Neural progenitor cell (in vitro differentiated cells): ENCODE measurements at regions not wholly inside any gene's neighbourhood (a gene's known extent, or its start where the extent isn't known, plus 50 kb on each side); places are given as distances from the start of the nearest gene placed in this dataset.

Experiments
- EZH2 ChIP-seq: fragments of 200-600 bp; sonication (generic); IDR thresholded peaks from 2 replicates; pipeline ENCODE4 v1.6.1; 2017; ENCODE audit warnings: antibody characterized with exemption, mild to moderate bottlenecking, moderate library complexity
- EZH2phosphoT487 ChIP-seq: fragments of 200-600 bp; sonication (generic); IDR thresholded peaks from 2 replicates; pipeline ENCODE4 v1.6.1; 2017; ENCODE audit warnings: antibody characterized with exemption
- TF ChIP-seq, protein P1 (sequence below): fragments of 200-600 bp; sonication (generic); IDR thresholded peaks from 2 replicates; pipeline ENCODE4 v1.5.1; 2017; ENCODE audit warnings: antibody characterized with exemption, mild to moderate bottlenecking

DNA sequence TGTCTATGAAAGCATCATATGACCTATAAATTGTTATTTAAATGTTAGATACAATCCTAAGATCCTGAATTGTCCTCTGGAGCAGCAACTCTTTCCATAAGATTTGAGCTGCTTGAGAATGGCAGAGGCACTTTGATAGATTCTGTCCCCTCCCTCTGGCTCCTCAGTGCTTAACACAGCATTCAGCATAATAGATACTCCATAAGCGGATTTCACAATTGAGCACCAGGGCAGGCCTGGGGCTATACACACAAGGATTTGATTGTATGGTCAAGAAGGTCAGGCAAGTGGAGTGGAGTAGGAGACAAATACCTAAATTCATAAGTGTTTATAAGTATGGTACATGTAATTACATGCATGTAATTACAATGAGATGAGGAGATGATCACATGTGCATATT lies 96.3 kb downstream of the FOXD1 start:
- TF ChIP-seq, protein P1, sequence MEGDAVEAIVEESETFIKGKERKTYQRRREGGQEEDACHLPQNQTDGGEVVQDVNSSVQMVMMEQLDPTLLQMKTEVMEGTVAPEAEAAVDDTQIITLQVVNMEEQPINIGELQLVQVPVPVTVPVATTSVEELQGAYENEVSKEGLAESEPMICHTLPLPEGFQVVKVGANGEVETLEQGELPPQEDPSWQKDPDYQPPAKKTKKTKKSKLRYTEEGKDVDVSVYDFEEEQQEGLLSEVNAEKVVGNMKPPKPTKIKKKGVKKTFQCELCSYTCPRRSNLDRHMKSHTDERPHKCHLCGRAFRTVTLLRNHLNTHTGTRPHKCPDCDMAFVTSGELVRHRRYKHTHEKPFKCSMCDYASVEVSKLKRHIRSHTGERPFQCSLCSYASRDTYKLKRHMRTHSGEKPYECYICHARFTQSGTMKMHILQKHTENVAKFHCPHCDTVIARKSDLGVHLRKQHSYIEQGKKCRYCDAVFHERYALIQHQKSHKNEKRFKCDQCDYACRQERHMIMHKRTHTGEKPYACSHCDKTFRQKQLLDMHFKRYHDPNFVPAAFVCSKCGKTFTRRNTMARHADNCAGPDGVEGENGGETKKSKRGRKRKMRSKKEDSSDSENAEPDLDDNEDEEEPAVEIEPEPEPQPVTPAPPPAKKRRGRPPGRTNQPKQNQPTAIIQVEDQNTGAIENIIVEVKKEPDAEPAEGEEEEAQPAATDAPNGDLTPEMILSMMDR = no peak
- TF ChIP-seq EZH2 = no peak
- no peak for TF ChIP-seq EZH2phosphoT487
